Activated naive CD8-positive, alpha-beta T cell treated with anti-CD3 and anti-CD28 coated beads for 36 hours (primary cell): ENCODE measurements at regions not wholly inside any gene's neighbourhood (a gene's known extent, or its start where the extent isn't known, plus 50 kb on each side); places are given as distances from the start of the nearest gene placed in this dataset.
A peak's percentile ranks its signal among the peaks of the same experiment; 100 is the strongest.
"Not testable (repeated sequence)": the region's sequence is repeated elsewhere in the genome, so short reads cannot be mapped to it uniquely, and the experiment has no call there.

ENCODE experiments used
- DNase-seq: peaks from one replicate; pipeline ENCODE4 v3.0.0; 2021
- H3K27ac Mint-ChIP-seq: one replicate; pipeline ENCODE4 v1.8.0; 2022; ENCODE audit warnings: mild to moderate bottlenecking, moderate library complexity, mixed read lengths
- H3K27me3 Mint-ChIP-seq: one replicate; pipeline ENCODE4 v1.8.0; 2022; ENCODE audit warnings: mild to moderate bottlenecking, mixed read lengths
- H3K36me3 Mint-ChIP-seq: one replicate; pipeline ENCODE4 v1.8.0; 2021; ENCODE audit warnings: mild to moderate bottlenecking, mixed read lengths
- H3K4me1 Mint-ChIP-seq: one replicate; pipeline ENCODE4 v1.8.0; 2021; ENCODE audit warnings: mixed read lengths
- H3K4me3 Mint-ChIP-seq: one replicate; pipeline ENCODE4 v1.8.0; 2022; ENCODE audit warnings: mild to moderate bottlenecking, moderate library complexity, mixed read lengths
- H3K9me3 Mint-ChIP-seq: one replicate; pipeline ENCODE4 v1.8.0; 2022; ENCODE audit warnings: mixed read lengths

- no peaks in the 10 kb centered on the region for H3K36me3 Mint-ChIP-seq
- peaks cover 3% of the 10 kb centered on the region for H3K9me3 Mint-ChIP-seq
- no peak overlapping the region for H3K4me3 Mint-ChIP-seq
- no peak overlapping the region for H3K27ac Mint-ChIP-seq
- DNase-seq = no peak
- no peaks in the 10 kb centered on the region for H3K4me1 Mint-ChIP-seq
- H3K27me3 Mint-ChIP-seq = peaks cover 8% of the 10 kb centered on the region
These were observed 563.8 kb downstream of the PTPRU start for GRCh38 chr1:29800120-29800519.

- no peak overlapping the region for H3K4me3 Mint-ChIP-seq
- H3K9me3 Mint-ChIP-seq = peaks cover 3% of the 10 kb centered on the region
- DNase-seq = no peak
- no peak overlapping the region for H3K27ac Mint-ChIP-seq
- no peaks in the 10 kb centered on the region for H3K4me1 Mint-ChIP-seq
- peaks cover 8% of the 10 kb centered on the region for H3K27me3 Mint-ChIP-seq
- H3K36me3 Mint-ChIP-seq = no peaks in the 10 kb centered on the region
These were observed 562.6 kb downstream of the PTPRU start for GRCh38 chr1:29798699-29799566.

- H3K9me3 Mint-ChIP-seq, H3K4me3 Mint-ChIP-seq, H3K27ac Mint-ChIP-seq, H3K4me1 Mint-ChIP-seq, H3K36me3 Mint-ChIP-seq, DNase-seq: not testable (repeated sequence)
- peaks cover 10% of the 10 kb centered on the region for H3K27me3 Mint-ChIP-seq
These were observed 560.8 kb downstream of the PTPRU start for GRCh38 chr1:29797125-29797524.

GRCh38 chr1:29795965-29796364 lies 559.6 kb downstream of the PTPRU start:
- peaks cover 11% of the 10 kb centered on the region for H3K27me3 Mint-ChIP-seq
- H3K9me3 Mint-ChIP-seq, H3K27ac Mint-ChIP-seq, H3K4me3 Mint-ChIP-seq, H3K36me3 Mint-ChIP-seq, DNase-seq, H3K4me1 Mint-ChIP-seq: not testable (repeated sequence)

- DNase-seq = no peak
- H3K27ac Mint-ChIP-seq = no peak overlapping the region
- H3K4me3 Mint-ChIP-seq = no peak overlapping the region
- peaks cover 3% of the 10 kb centered on the region for H3K9me3 Mint-ChIP-seq
- peaks cover 11% of the 10 kb centered on the region for H3K27me3 Mint-ChIP-seq
- no peaks in the 10 kb centered on the region for H3K36me3 Mint-ChIP-seq
- no peaks in the 10 kb centered on the region for H3K4me1 Mint-ChIP-seq
These were observed 557.5 kb downstream of the PTPRU start for GRCh38 chr1:29793653-29794348.

- H3K36me3 Mint-ChIP-seq = no peaks in the 10 kb centered on the region
- DNase-seq = peak; percentile 59
- peaks cover 3% of the 10 kb centered on the region for H3K9me3 Mint-ChIP-seq
- peak overlapping the region; percentile 23 for H3K27ac Mint-ChIP-seq
- no peak overlapping the region for H3K4me3 Mint-ChIP-seq
- peaks cover 11% of the 10 kb centered on the region for H3K27me3 Mint-ChIP-seq
- H3K4me1 Mint-ChIP-seq = no peaks in the 10 kb centered on the region
These were observed 556.8 kb downstream of the PTPRU start for GRCh38 chr1:29793101-29793546.

GRCh38 chr1:29789910-29790247 lies 553.6 kb downstream of the PTPRU start:
- Mint-ChIP-seq H3K9me3 (no peaks in the 10 kb centered on the region), H3K27ac (no peak overlapping the region), H3K4me3 (no peak overlapping the region), H3K4me1 (no peaks in the 10 kb centered on the region), H3K36me3 (no peaks in the 10 kb centered on the region), H3K27me3 (peaks cover 11% of the 10 kb centered on the region)
- no peak for DNase-seq

GRCh38 chr1:29789221-29789909 lies 553.0 kb downstream of the PTPRU start:
- Mint-ChIP-seq H3K4me1 (no peaks in the 10 kb centered on the region), H3K27me3 (peaks cover 11% of the 10 kb centered on the region), H3K27ac (no peak overlapping the region), H3K4me3 (no peak overlapping the region), H3K36me3 (no peaks in the 10 kb centered on the region), H3K9me3 (no peaks in the 10 kb centered on the region)
- DNase-seq = no peak

GRCh38 chr1:29786791-29787732 lies 550.7 kb downstream of the PTPRU start:
- Mint-ChIP-seq H3K9me3 (no peaks in the 10 kb centered on the region), H3K36me3 (no peaks in the 10 kb centered on the region), H3K27me3 (peaks cover 4% of the 10 kb centered on the region), H3K27ac (no peak overlapping the region), H3K4me3 (no peak overlapping the region), H3K4me1 (no peaks in the 10 kb centered on the region)
- no peak for DNase-seq

- H3K4me1 Mint-ChIP-seq = no peaks in the 10 kb centered on the region
- no peak for DNase-seq
- no peaks in the 10 kb centered on the region for H3K36me3 Mint-ChIP-seq
- H3K4me3 Mint-ChIP-seq = no peak overlapping the region
- H3K27me3 Mint-ChIP-seq = no peaks in the 10 kb centered on the region
- no peak overlapping the region for H3K27ac Mint-ChIP-seq
- no peaks in the 10 kb centered on the region for H3K9me3 Mint-ChIP-seq
These were observed 549.9 kb downstream of the PTPRU start for GRCh38 chr1:29786195-29786594.

GRCh38 chr1:29785554-29785953 lies 549.2 kb downstream of the PTPRU start:
- Mint-ChIP-seq H3K4me3 (no peak overlapping the region), H3K36me3 (no peaks in the 10 kb centered on the region), H3K9me3 (no peaks in the 10 kb centered on the region), H3K27me3 (peaks cover 2% of the 10 kb centered on the region), H3K4me1 (no peaks in the 10 kb centered on the region), H3K27ac (no peak overlapping the region)
- DNase-seq = no peak

- Mint-ChIP-seq H3K27me3 (peaks cover 6% of the 10 kb centered on the region), H3K27ac (no peak overlapping the region), H3K4me1 (no peaks in the 10 kb centered on the region), H3K9me3 (no peaks in the 10 kb centered on the region), H3K4me3 (no peak overlapping the region), H3K36me3 (no peaks in the 10 kb centered on the region)
- DNase-seq = no peak
These were observed 548.8 kb downstream of the PTPRU start for GRCh38 chr1:29785137-29785527.

- H3K36me3 Mint-ChIP-seq = no peaks in the 10 kb centered on the region
- H3K4me3 Mint-ChIP-seq = no peak overlapping the region
- peaks cover 8% of the 10 kb centered on the region for H3K27me3 Mint-ChIP-seq
- DNase-seq = no peak
- no peaks in the 10 kb centered on the region for H3K9me3 Mint-ChIP-seq
- H3K27ac Mint-ChIP-seq = no peak overlapping the region
- H3K4me1 Mint-ChIP-seq = no peaks in the 10 kb centered on the region
These were observed 548.2 kb downstream of the PTPRU start for GRCh38 chr1:29784276-29785136.
